H54 (cell line): ENCODE measurements at regions not wholly inside any gene's neighbourhood (a gene's known extent, or its start where the extent isn't known, plus 50 kb on each side); places are given as distances from the start of the nearest gene placed in this dataset.

Experiments
- DNase-seq: peaks from one replicate; pipeline ENCODE4 v3.0.0; 2011; ENCODE audit warnings: low spot score, mixed read lengths; ENCODE audit not compliant: insufficient read length
- FAIRE-seq: peaks from 3 replicates; lab custom pipeline; 2011; peaks lifted over from hg19 to GRCh38; lab: Jason Lieb, UNC
- POLR2A ChIP-seq: IDR thresholded peaks from 2 replicates; pipeline ENCODE4 v1.6.1; 2011; ENCODE audit warnings: low read depth, mild to moderate bottlenecking, low read length

DNA sequence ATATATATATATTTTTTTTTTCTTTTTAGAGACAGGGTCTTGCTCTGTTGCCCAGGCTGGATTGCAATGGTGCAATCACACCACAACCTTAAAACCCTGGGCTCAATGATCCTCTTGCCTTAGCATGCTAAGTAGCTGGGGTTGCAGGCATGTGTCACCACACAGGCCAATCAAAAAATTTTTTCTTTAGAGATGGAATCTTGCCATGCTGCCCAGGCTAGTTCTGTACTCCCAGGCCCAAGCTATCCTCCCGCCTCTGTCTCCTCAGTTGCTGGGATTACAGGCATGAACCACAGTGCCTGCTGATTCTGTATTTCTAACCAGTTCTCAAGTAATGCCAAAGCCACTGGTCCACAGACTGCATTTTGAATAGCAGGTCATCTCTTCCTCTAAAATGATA lies 291.3 kb upstream of the ZPLD1 start:
- no peak for FAIRE-seq
- DNase-seq: no peak
- TF ChIP-seq POLR2A: no peak

DNA sequence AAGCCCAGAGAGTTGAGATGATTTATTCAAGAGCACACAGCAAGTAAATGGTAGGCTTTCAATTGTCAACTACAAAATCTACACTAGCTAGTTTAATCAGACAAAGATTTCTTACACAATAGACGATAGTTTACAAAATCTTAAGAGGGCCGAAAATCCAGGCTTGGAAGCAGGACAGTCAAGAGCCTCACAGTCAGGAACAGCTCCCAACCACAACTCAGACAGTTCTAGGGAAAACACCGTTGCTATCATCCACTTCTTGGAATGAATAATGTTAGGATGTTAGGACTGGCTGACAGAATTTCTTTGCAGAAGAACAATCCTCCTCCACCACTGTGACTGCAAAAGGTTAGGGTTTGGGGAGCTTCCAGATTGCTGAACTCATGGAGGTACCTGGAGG lies 290.8 kb upstream of the ZPLD1 start:
- TF ChIP-seq POLR2A: no peak
- no peak for FAIRE-seq

DNA sequence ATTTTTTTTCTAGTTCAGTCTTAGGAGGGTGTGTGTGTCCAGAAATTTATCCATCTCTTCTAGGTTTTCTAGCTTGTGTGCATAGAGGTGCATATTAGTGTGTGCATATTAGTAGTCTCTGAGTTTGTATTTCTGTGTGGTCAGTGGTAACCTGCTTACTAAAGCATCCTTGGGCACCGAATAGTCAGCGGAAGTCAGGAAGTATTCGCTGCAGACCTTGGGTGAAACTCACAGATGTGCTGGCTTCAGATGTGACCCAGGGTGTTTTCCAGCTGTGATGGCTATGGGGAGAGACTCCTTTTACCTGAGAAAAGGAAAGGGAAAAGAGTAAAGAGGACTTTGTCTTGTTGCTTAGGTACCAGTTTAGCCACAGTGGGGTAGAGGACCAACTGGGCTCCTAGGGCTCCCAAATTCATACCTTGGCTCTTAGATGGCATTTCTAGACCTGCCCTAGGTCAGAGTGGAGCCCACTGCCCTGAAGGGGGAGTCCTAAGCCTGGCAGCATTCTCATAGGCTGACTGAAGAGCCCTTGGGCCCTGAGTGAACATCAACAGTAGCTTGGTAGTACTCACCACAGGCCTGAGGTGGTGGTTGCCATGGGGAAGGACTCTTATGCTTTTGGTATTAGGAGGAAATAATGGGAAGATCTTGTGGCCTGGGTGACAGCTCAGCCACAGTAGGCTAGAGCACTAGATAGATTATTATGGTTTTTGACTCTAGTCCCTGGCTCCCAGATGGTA lies 286.0 kb upstream of the ZPLD1 start:
- TF ChIP-seq POLR2A: no peak

More for the DNA sequence above, 290.8 kb upstream of the ZPLD1 start:
- DNase-seq: no peak

DNA sequence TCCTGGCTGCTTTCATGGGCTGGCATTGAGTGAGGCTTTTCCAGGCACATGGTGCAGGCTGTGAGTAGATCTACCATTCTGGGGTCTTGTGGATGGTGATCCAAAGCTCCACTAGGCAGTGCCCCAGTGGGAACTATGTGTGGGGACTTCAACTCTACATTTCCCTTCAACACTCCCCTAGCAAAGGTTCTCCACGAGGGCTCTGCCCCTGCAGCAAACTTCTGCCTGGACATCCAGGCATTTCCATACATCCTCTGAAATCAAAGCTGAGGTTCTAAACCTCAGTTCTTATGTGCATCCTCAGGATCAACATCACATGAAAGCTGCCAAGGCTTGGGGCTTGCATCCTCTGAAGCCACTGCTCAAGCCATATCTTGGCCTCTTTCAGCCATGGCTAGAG lies 282.9 kb upstream of the ZPLD1 start:
- FAIRE-seq (no peak), DNase-seq (no peak)
- TF ChIP-seq POLR2A: no peak

More for the DNA sequence above, 286.0 kb upstream of the ZPLD1 start:
- FAIRE-seq (no peak), DNase-seq (no peak)

DNA sequence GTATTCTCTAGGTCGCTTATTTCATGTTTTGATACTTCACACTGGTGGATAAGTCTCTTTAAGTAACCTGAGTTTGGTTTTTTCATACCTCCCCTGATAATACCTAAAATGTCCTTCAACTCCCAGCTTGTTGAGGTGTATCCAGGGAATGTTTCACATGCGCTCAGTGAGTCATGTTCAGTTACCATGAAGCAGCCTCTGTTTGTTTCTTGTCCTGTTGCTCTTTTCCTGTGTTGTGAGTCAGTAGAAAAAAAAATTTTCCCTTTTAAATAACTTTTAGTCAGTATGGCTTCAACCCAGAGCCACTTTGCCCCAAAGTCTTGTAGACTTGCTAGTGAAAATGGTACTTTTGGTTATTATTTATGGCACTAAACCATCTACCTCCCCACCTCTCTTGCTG lies 278.4 kb upstream of the ZPLD1 start:
- DNase-seq (peak; percentile 34), FAIRE-seq (peak; percentile 96)
- no peak for TF ChIP-seq POLR2A

DNA sequence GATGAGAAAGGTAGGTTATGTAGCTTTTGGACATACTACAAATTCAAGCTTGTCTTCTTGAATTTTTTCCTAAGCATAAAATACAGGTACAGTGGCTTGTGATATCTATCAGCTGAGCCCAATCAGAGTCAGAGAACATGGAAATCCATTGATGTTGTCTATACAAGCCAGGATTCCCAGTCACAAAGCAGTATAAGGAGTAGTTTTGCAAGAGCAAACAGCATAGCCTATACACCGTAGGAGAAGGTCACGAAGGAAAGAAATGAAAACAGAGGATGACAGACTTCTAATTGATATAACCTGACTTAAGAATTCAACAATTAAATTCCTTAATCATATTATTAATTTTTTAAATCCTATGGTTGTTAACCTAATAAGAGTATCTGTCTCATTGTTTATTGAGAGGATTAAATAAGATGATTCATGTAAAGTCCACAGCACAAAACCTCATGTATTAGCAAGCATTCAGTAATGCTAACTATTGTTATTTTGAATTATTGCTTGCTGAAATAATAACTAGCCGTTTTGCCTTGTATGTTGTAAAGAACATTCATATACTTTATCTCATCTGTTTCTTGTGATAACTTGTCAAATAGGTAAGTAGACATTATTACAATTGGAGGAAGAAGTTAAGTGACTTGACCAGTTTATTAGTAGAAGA lies 276.6 kb upstream of the ZPLD1 start:
- FAIRE-seq (no peak), DNase-seq (no peak)
- TF ChIP-seq POLR2A: no peak

DNA sequence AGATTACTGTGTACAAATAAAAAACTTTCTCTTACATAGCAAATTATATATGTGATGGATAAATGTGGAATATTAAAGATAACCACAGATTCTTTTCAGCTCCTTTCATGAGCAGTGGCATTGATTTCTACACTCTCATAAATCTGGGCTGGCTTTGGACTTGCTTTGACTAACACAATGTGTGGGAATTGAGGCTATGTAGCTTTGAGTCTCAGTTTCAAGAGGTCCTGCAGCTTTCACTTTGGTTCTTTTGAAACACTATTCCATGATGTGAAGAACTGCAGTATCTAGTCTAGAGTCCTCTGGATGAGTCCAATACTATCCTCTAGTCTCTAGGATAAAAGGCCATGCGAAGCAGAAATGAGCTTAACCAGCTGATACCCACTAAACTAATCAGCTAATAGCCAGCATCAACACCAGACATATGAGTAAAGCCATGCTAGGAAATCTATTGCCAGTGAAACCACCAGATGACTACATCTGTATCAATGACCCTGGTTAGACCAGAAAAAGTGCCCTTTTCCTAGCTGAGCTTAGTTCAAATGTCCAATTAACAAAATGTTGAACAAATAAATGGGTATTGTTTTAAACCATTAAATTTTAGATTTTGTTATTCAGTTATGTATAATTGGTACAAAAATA lies 274.9 kb upstream of the ZPLD1 start:
- no peak for TF ChIP-seq POLR2A
- FAIRE-seq: peak; percentile 65
- DNase-seq: no peak

DNA sequence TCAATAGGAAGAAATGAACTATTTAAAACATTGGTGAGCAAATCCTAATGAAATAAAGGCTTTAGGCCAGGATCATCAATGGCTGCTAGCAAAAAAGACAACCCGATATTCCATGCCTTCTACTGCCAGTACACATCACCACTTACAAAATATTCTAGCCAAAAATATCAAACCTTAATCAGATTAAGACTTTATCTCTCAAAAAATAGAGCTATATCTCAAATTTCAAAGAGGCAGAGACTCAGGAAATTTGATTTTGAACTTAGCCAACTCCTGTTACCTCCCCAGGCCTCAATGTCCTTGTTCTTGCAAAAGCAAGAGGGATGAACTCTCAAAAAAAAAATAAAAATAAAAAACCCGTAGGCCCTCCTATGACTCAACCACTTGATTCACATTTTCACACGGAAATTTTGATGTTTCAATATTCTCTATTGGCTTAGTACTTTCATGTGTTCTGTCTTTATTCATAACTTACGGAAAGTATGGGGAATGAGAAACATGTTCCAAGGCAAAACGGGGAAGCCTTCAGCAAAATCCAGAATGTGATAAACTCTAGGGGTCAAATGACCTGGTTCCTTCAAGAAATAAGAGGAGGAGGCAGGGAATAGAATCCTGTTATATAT lies 273.3 kb upstream of the ZPLD1 start:
- FAIRE-seq (no peak), DNase-seq (no peak)
- no peak for TF ChIP-seq POLR2A

DNA sequence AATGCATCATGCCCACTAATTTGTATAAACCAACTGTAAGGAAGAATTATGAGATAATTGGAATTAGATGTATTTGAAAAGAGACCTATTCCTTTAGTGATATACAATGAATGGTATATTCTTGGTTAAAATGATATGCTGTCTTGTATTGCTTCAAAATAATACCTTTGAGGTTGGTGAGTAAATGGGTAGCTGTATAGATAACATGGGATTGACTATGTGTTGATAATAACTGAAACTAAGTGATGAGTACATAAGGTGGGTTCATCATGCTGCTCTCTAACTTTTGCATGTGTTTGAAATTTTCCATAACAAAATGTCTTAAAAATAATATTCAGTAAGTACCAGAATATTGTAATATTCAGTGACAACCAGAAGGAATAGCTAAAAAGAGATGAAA lies 272.6 kb upstream of the ZPLD1 start:
- no peak for TF ChIP-seq POLR2A
- FAIRE-seq (no peak), DNase-seq (no peak)

DNA sequence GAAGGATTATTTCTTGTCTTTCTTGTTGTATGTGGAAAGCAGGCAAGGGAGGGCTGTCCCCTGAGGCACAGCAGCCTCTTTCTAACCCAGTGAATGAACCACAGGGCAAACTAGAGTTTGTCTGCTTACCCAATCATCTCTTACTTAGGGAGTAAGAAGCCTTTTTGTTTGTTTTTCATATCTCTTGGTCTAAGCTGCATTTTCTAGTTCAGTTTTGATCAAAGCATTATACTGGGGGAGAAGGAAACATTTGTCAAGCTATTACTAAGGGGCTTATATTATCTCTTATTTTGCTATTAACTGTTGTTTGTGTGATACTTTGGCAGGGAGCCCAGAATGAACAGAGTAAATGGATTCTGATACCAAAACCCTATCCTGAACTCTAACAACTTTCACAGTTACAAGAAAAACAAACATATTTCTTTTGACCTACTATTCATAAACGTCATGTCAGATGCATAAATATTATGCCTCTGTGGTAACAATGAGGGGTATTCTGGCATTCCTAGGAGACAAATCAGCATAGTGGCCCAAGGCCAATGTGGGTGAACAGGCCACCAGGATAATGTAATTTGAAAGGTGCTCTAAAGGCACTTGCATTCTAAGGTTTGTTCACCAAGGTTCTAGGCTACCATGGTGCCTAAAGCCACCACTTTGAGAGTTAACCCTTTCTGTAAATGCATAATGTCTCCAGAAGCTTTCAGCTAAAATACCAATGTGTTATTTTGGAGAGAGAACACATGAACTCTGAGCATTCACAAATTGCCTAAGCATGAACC lies 271.6 kb upstream of the ZPLD1 start:
- FAIRE-seq: peak; percentile 97
- TF ChIP-seq POLR2A: no peak
- DNase-seq: no peak

DNA sequence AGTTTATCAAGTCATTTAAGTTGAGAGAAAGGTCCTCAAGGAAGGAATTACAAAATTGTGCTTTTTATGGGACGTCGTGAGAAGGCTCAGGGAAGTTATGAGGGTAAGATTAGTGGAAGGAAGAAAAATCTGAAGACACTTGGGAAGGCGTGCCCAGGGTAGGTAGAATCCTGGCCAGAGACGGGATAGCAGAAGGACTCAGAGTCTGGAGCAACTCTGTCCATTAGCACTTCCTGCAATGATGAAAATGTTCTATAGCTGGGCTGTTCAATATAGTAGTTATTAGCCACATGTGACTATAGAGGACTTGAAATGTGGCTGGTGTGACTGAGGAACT lies 271.0 kb upstream of the ZPLD1 start:
- TF ChIP-seq POLR2A: no peak
- FAIRE-seq (no peak), DNase-seq (no peak)

DNA sequence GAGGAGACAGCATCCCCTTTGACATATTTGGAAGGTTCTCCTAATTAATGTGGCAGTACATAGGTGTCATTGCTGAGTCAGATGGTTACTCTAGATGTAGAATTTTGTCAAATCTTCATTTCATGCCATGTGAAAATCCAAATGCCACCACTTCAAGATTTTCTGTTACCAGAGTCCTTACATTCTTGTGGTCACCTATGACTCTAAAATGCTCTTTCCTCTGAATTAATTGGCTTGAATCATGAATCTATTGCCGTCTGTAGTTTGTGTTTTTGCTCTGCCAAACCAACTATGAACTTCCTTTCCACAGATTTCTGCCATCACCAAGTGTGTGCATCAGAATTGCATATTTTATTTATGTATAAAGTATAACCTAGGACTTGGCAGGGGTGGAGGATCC lies 269.4 kb upstream of the ZPLD1 start:
- DNase-seq: peak; percentile 10
- FAIRE-seq: peak; percentile 94
- TF ChIP-seq POLR2A: no peak

DNA sequence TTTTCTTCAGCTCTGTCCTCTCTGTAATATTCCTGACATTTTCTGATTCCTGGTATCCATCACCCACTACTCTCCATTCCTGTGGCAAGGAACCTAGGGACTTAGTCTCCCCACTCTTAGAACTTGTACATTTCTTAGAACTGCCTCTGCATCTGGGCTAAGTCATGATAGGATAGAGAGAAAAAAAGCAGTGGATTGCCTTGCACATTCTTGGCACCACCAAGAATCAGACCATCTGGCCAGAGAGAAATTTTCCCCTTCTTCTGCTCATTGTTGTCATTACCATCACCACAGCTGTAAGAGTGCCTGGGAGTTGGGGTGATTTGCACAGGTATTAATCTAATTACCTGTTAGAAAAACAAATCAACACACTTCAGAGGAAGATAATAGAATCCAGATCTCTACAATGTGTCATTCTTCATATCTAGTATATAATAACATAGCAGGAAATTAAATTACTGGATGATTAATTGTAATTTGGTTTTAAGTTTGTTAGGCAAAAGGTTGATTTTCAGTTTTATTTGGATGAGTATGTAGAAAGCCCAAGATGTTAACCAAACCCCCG lies 264.8 kb upstream of the ZPLD1 start:
- no peak for DNase-seq
- no peak for TF ChIP-seq POLR2A
- FAIRE-seq: no peak
